Activated naive CD4-positive, alpha-beta T cell treated with anti-CD3 and anti-CD28 coated beads, Interleukin-2, amount 10 ng/mL, durations not matched to agents 7 days and 5 days (primary cell): ENCODE measurements at regions not wholly inside any gene's neighbourhood (a gene's known extent, or its start where the extent isn't known, plus 50 kb on each side); places are given as distances from the start of the nearest gene placed in this dataset.

ENCODE experiments used
- CTCF ChIA-PET: fragments of 350-600 bp; sonication (Branson Sonifier 250); formaldehyde crosslinking; loops from one replicate; lab custom pipeline; 2021; ENCODE audit warnings: antibody characterized with exemption; lab: Charles Lee
- DNase-seq: peaks from one replicate; pipeline ENCODE4 v3.0.0-alpha.2; 2020
- H3K27ac Mint-ChIP-seq: one replicate; pipeline ENCODE4 v1.8.0; 2021; ENCODE audit warnings: mild to moderate bottlenecking, moderate library complexity, mixed read lengths
- H3K27me3 Mint-ChIP-seq: one replicate; pipeline ENCODE4 v1.8.0; 2021; ENCODE audit warnings: mild to moderate bottlenecking, mixed read lengths
- H3K36me3 Mint-ChIP-seq: one replicate; pipeline ENCODE4 v1.8.0; 2021; ENCODE audit warnings: mixed read lengths
- H3K4me1 Mint-ChIP-seq: one replicate; pipeline ENCODE4 v1.8.0; 2021; ENCODE audit warnings: mixed read lengths
- H3K4me3 Mint-ChIP-seq: one replicate; pipeline ENCODE4 v1.8.0; 2021; ENCODE audit warnings: mild to moderate bottlenecking, moderate library complexity, mixed read lengths
- H3K9me3 Mint-ChIP-seq: one replicate; pipeline ENCODE4 v1.8.0; 2021; ENCODE audit warnings: mixed read lengths

DNA sequence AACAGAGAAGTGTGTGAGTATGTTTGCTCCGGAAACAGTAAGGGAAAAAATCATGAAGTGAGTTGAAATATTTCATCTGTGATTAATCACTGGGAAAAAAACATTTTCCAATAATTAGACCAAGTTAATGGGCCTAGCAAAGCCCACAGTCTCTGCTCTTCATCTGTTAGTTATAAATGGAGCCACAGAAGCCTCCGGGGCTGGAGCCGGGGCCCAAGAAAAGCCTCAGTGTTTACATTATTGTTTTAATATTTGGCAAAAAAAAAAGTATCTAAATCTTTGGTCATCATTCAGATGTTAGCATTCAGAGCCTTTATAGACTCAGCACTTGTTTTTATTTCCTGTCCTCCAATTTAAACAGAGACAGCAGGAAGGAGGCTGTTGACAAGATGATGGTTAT, 115.0 kb downstream of the UBE2U start:
- no peaks in the 10 kb centered on the region for H3K9me3 Mint-ChIP-seq
- H3K36me3 Mint-ChIP-seq, result no peaks in the 10 kb centered on the region
- H3K4me1 Mint-ChIP-seq, result no peaks in the 10 kb centered on the region
- CTCF ChIA-PET, result no interaction called here
- no peak overlapping the region for H3K4me3 Mint-ChIP-seq
- no peak overlapping the region for H3K27ac Mint-ChIP-seq
- no peak for DNase-seq
- peaks cover 5% of the 10 kb centered on the region for H3K27me3 Mint-ChIP-seq

GRCh38 chr1:64320007-64320406, 116.6 kb downstream of the UBE2U start:
- CTCF ChIA-PET, result no interaction called here
- no peak overlapping the region for H3K27ac Mint-ChIP-seq
- H3K4me1 Mint-ChIP-seq, result no peaks in the 10 kb centered on the region
- peaks cover 5% of the 10 kb centered on the region for H3K27me3 Mint-ChIP-seq
- H3K4me3 Mint-ChIP-seq, result no peak overlapping the region
- no peaks in the 10 kb centered on the region for H3K9me3 Mint-ChIP-seq
- DNase-seq, result no peak
- no peaks in the 10 kb centered on the region for H3K36me3 Mint-ChIP-seq

GRCh38 chr1:64320470-64320869, 117.0 kb downstream of the UBE2U start:
- Mint-ChIP-seq H3K4me3 (no peak overlapping the region), H3K36me3 (no peaks in the 10 kb centered on the region), H3K9me3 (no peaks in the 10 kb centered on the region), H3K27ac (no peak overlapping the region), H3K27me3 (peaks cover 5% of the 10 kb centered on the region), H3K4me1 (no peaks in the 10 kb centered on the region)
- DNase-seq, result no peak
- CTCF ChIA-PET, result no interaction called here

DNA sequence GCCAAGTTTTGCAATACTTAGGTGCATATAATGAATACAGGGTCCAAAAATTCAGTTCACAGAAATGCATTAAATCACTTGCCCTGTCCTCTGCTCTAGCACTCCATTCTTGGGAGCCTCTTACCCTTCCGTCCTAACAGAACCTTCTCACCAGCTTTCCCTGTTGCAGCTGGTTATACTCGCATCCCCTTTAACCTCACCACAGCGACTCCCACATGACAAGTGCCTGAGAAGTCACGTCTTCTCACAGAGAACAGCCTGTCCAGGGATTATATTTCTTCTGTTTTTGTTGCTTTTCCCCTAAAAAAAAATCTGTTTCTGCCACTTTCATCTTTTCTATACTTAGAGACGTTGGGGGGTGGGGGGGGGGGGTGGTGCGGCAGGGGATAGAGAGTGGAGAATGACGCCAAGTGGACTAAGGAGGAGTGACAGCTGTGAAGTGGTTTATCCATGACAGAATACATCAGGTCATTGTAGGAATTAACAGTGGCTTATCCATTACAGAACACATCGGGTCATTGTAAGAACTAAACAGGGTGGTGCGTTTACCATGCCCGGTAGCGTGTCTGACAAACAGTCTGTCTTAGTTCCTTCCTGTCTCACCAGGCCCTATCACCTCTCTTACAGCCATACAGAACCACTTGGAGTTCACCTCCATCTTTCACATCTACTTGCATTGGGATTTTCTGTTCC, 117.6 kb downstream of the UBE2U start:
- H3K4me3 Mint-ChIP-seq, result no peak overlapping the region
- CTCF ChIA-PET, result no interaction called here

GRCh38 chr1:64323054-64323453, 119.6 kb downstream of the UBE2U start:
- H3K27me3 Mint-ChIP-seq, result no peaks in the 10 kb centered on the region
- H3K27ac Mint-ChIP-seq, result no peak overlapping the region
- CTCF ChIA-PET, result no interaction called here
- H3K36me3 Mint-ChIP-seq, result no peaks in the 10 kb centered on the region
- no peaks in the 10 kb centered on the region for H3K4me1 Mint-ChIP-seq
- H3K4me3 Mint-ChIP-seq, result no peak overlapping the region
- H3K9me3 Mint-ChIP-seq, result no peaks in the 10 kb centered on the region
- no peak for DNase-seq

More for the DNA sequence above, 117.6 kb downstream of the UBE2U start:
- Mint-ChIP-seq H3K27ac (no peak overlapping the region), H3K9me3 (no peaks in the 10 kb centered on the region), H3K36me3 (no peaks in the 10 kb centered on the region), H3K4me1 (no peaks in the 10 kb centered on the region), H3K27me3 (peaks cover under 1% of the 10 kb centered on the region)
- DNase-seq, result no peak

DNA sequence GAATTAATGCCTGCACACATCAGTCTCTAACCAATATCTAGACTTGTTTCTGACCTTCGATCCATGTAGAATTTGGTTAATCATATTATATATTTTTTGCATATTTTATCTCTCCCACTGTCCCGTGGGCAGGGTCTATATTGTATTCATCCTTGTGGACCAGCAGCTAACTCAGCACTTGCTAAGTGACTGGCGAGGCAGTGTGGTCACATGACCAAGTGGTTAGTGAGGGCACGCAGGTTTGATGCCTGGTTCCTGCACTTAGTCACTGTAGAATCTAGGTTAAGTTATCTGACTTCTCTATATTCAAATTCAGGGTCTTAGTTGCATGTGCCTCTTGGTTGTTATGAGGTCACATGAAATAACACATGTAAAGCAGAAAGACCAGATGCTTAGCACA, 120.5 kb downstream of the UBE2U start:
- no peak overlapping the region for H3K27ac Mint-ChIP-seq
- DNase-seq, result no peak
- CTCF ChIA-PET, result no interaction called here
- no peaks in the 10 kb centered on the region for H3K36me3 Mint-ChIP-seq
- no peaks in the 10 kb centered on the region for H3K9me3 Mint-ChIP-seq
- H3K4me3 Mint-ChIP-seq, result no peak overlapping the region
- H3K4me1 Mint-ChIP-seq, result no peaks in the 10 kb centered on the region
- no peaks in the 10 kb centered on the region for H3K27me3 Mint-ChIP-seq

DNA sequence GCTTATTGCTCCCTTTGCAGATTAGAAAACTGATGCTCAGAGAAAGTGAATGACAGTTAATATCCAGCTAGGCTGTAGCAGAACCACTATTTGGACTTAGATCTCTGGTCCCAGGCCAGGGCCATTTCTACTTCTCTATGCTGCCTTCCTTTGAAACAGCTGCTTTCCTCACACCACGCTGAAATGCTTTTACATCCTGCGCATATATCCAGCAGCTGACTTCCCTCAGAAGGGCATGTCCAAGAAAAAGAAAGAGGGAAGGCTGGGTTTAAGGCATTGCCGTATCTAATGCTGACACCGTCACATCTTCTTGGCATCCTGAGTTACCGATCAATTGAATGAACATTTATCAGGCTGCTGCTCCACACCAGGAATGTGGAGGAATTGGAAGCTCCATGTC, 122.4 kb downstream of the UBE2U start:
- no peaks in the 10 kb centered on the region for H3K36me3 Mint-ChIP-seq
- H3K9me3 Mint-ChIP-seq, result no peaks in the 10 kb centered on the region
- H3K4me1 Mint-ChIP-seq, result no peaks in the 10 kb centered on the region
- DNase-seq, result no peak
- H3K4me3 Mint-ChIP-seq, result no peak overlapping the region
- CTCF ChIA-PET, result no interaction called here
- H3K27me3 Mint-ChIP-seq, result no peaks in the 10 kb centered on the region
- no peak overlapping the region for H3K27ac Mint-ChIP-seq

- Mint-ChIP-seq H3K4me3 (no peak overlapping the region), H3K27me3 (no peaks in the 10 kb centered on the region), H3K27ac (no peak overlapping the region), H3K4me1 (no peaks in the 10 kb centered on the region), H3K9me3 (no peaks in the 10 kb centered on the region), H3K36me3 (no peaks in the 10 kb centered on the region)
- CTCF ChIA-PET, result no interaction called here
- no peak for DNase-seq
Observed at GRCh38 chr1:64327119-64327518, 123.7 kb downstream of the UBE2U start.

- H3K27ac Mint-ChIP-seq, result no peak overlapping the region
- no peak overlapping the region for H3K4me3 Mint-ChIP-seq
Observed at GRCh38 chr1:64328193-64328592, 124.8 kb downstream of the UBE2U start.

DNA sequence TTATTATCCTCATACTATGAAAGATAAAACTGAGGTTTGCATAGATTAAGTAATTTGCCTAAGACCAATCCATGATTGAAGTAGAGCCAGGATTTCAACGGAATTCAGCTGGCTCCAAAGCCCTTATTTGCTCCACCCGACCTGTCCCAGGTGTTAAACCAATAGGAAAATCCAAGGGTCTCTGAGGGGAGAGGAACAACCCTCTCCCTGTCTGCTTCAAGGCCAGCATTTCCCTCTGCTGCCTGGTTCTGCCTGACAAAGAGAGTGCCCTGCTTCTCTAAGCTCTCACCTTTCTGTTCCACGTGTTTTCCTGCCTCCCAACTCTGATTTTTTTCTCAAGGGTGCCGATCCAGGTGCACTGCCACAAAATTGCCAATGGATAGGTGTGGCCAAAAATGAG, 127.4 kb downstream of the UBE2U start:
- DNase-seq, result no peak
- H3K4me1 Mint-ChIP-seq, result no peaks in the 10 kb centered on the region
- no peaks in the 10 kb centered on the region for H3K9me3 Mint-ChIP-seq
- H3K36me3 Mint-ChIP-seq, result no peaks in the 10 kb centered on the region
- H3K27ac Mint-ChIP-seq, result no peak overlapping the region
- CTCF ChIA-PET, result no interaction called here
- H3K27me3 Mint-ChIP-seq, result peaks cover 4% of the 10 kb centered on the region
- H3K4me3 Mint-ChIP-seq, result no peak overlapping the region

More at GRCh38 chr1:64328193-64328592, 124.8 kb downstream of the UBE2U start:
- Mint-ChIP-seq H3K36me3 (no peaks in the 10 kb centered on the region), H3K9me3 (no peaks in the 10 kb centered on the region), H3K27me3 (peaks cover 4% of the 10 kb centered on the region), H3K4me1 (no peaks in the 10 kb centered on the region)
- DNase-seq, result no peak
- CTCF ChIA-PET, result no interaction called here

DNA sequence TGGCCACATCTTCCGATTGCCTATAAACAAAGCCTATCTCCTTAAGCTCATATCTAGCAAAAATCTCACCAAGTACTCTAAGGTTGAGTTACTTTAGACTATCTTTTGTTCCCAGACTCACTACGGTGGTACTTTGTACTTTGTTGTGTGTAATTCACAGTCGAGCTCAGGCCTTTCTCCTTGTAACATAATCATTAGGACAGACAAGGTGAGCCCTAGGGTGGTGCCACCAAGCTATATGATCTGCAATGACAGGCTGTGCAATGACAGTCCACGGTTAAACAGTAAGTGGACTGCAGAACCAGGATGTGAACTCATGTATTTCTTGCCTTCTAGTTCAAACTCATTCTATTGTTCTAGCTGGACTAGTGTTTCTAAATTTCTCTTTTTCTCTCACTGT, 132.2 kb downstream of the UBE2U start:
- H3K27me3 Mint-ChIP-seq, result peaks cover 4% of the 10 kb centered on the region
- DNase-seq, result no peak
- H3K4me1 Mint-ChIP-seq, result no peaks in the 10 kb centered on the region
- H3K9me3 Mint-ChIP-seq, result no peaks in the 10 kb centered on the region
- no peaks in the 10 kb centered on the region for H3K36me3 Mint-ChIP-seq
- no peak overlapping the region for H3K27ac Mint-ChIP-seq
- no peak overlapping the region for H3K4me3 Mint-ChIP-seq
- CTCF ChIA-PET, result no interaction called here

DNA sequence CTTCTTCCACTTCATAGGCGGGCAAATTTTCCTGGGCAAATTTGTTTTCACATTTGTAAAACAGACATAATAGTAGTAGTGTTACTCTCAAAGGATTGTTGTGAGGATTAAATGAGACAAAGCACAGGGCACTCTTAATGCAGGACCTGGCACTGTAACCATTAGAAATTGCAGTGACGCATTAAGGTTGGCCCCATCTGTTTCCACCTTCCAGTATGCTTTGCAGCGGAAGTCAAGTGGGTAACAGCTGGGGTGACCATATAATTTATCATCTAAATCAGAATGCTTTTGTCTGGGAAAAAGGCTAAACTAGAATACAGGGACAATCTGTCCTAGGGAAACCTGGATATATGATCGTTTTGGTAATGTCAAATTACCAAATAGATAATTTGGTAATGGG, 132.5 kb upstream of the CACHD1 start:
- Mint-ChIP-seq H3K27ac (no peak overlapping the region), H3K36me3 (no peaks in the 10 kb centered on the region), H3K4me1 (no peaks in the 10 kb centered on the region)

DNA sequence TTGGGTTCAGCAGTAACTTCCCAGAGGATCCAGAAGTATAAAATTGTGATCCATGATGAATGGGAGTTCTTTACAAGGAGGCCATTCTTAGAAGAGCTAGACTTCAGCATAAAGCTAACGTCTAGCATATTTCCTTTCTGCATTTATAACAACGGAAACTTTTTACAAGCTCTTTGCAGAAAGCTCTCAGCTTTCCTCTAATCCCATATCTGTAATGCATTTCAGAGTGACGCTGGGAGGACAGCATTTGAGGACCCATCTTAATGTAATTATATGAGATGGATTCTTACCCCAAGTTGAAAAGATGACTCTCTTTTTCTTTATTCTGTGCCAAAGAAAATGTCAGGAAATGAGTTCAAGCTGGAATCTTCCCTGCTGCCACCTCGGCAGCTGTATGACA, 132.0 kb upstream of the CACHD1 start:
- Mint-ChIP-seq H3K9me3 (no peaks in the 10 kb centered on the region), H3K4me1 (no peaks in the 10 kb centered on the region), H3K4me3 (no peak overlapping the region), H3K27me3 (no peaks in the 10 kb centered on the region), H3K27ac (no peak overlapping the region), H3K36me3 (no peaks in the 10 kb centered on the region)
- CTCF ChIA-PET, result no interaction called here
- DNase-seq, result no peak

More for the DNA sequence above, 132.5 kb upstream of the CACHD1 start:
- no peak for DNase-seq
- Mint-ChIP-seq H3K9me3 (no peaks in the 10 kb centered on the region), H3K27me3 (peaks cover 1% of the 10 kb centered on the region), H3K4me3 (no peak overlapping the region)
- CTCF ChIA-PET, result no interaction called here

DNA sequence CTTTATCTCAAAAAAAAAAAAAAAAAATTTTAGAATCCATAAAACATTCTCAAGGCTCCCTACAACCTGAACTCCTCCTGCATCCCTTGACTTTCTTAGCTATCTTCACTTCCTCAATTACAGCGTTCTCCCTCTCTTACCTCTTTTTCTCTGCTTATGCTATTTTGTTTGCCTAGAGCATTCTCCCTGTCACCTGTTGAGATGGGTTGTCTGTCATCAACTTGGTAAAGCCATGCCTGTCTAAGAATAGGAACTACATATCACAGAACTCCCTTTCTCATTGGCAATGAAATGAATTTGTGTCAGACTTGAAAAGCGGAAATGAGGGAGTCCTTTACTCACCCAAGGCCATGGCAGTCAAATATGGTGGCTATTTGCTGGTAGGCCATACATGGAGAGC, 129.6 kb upstream of the CACHD1 start:
- Mint-ChIP-seq H3K4me3 (no peak overlapping the region), H3K4me1 (no peaks in the 10 kb centered on the region), H3K36me3 (no peaks in the 10 kb centered on the region), H3K9me3 (no peaks in the 10 kb centered on the region), H3K27ac (no peak overlapping the region), H3K27me3 (no peaks in the 10 kb centered on the region)
- no peak for DNase-seq
- CTCF ChIA-PET, result no interaction called here

DNA sequence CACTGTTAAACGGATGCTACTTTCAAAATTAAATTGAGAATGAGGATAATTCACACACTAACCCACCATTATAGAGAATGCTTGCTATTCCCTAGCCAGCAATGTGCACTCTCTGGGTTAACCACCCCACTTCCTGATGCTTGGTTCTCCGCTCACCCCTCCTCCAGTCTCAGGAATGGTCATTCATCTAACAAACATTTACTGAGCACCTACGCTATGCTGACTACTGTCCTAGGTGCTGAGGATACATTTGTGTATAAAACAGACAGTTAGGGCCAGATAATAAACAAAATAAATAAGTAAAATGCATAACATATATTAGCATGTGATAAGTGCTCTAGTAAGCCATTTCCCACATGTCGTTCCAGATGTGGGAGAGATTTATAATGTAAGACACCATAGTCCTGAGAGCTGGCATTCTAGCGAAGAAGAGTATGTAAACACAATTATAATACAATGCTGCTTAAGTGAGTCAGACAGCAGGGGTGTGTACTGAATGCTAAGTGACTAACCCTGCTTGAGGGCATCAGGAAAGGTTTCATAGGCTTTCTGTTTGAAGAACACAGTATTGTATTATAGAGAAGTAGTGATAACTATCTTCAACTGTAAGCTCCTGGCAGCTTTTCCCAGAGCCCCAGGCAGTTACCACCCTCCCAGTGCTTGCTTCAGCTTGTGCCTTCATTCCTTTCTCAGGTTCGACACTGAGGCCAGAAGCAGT, 126.7 kb upstream of the CACHD1 start:
- no peaks in the 10 kb centered on the region for H3K36me3 Mint-ChIP-seq
- no peak overlapping the region for H3K27ac Mint-ChIP-seq
- CTCF ChIA-PET, result no interaction called here
- no peaks in the 10 kb centered on the region for H3K4me1 Mint-ChIP-seq
- H3K4me3 Mint-ChIP-seq, result no peak overlapping the region
- no peak for DNase-seq
- no peaks in the 10 kb centered on the region for H3K9me3 Mint-ChIP-seq
- no peaks in the 10 kb centered on the region for H3K27me3 Mint-ChIP-seq
